ENCODE measurements at regions not wholly inside any gene's neighbourhood (a gene's known extent, or its start where the extent isn't known, plus 50 kb on each side); places are given as distances from the start of the nearest gene placed in this dataset.
"Not testable (repeated sequence)": the region's sequence is repeated elsewhere in the genome, so short reads cannot be mapped to it uniquely, and the experiment has no call there.

- DNase-seq = no peak
Measured at GRCh38 chr16:10232757-10233156, 50.5 kb upstream of the GRIN2A start.

- no peak for DNase-seq
Measured at GRCh38 chr16:10239640-10240039, 57.4 kb upstream of the GRIN2A start.

DNA sequence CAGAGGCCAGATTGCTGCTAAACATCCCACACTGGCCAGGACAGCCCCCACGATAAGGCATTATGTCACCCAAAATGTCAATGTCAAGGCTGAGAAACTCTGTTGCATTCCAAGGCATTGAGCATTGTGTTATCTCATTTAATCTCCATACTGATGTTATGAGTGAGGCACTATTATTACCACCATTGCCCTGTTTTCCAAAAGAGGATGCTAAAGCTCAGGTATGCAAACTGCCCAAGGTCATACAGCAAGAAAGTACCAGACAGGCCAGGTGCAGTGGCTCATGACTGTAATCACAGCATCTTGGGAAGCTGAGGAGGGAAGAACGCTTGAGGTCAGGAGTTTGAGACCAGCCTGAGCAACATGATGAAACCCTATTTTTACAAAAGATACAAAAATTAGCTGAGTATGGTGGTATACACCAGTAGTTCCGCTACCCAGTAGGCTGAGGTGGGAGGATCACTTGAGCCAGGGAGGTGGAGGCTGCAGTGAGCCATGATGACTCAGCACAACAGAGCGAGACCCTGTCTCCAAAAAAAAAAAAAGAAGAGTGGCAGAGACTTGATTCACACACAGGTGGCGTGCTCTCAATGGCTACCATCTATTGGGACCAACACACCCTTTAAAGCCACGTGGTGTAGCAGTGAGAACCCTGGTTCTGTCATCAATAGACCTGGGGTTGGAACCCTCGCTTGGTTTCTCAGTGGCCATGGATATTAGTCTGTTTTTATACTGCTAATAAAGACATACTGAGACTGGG, 58.8 kb upstream of the GRIN2A start:
- DNase-seq = no peak

GRCh38 chr16:10242097-10242496, 59.9 kb upstream of the GRIN2A start:
- DNase-seq = no peak

- no peak for DNase-seq
Measured at GRCh38 chr16:10242916-10243315, 60.7 kb upstream of the GRIN2A start.

- no peak for DNase-seq
Measured at GRCh38 chr16:10245002-10245401, 62.8 kb upstream of the GRIN2A start.

DNA sequence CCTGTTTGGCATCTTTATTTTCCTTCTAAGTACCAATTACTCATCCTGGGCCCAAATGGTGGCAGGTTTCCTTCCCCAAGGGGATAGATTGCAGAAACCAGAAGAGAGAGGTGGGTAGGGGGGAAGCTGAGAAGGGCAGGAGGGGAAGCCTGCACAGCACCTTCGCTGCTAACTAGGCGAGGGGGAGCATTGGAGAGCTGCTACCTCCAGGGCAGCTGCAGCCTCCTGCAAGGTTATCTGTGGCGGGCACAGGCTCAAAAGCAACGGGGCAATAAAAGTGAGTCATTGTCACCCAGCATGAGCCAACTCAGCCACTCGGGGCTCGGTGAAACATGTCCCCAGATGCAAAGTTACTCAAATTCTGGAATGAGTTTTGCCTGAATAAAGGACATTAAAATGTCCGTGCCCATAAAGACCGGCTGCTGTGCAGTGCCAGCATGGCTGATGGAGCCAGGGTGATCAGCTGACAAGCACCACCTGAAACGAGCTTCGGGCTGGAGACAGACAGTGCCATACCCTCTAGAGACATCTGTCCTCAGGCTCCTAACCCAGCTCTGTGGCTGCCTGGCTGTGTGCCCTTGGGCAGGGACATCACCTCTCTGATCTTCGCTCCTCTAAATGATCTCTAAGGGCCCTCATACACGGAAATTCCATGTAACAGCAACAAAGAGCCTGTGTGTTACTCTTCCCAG, 68.1 kb upstream of the GRIN2A start:
- no peak for DNase-seq

DNA sequence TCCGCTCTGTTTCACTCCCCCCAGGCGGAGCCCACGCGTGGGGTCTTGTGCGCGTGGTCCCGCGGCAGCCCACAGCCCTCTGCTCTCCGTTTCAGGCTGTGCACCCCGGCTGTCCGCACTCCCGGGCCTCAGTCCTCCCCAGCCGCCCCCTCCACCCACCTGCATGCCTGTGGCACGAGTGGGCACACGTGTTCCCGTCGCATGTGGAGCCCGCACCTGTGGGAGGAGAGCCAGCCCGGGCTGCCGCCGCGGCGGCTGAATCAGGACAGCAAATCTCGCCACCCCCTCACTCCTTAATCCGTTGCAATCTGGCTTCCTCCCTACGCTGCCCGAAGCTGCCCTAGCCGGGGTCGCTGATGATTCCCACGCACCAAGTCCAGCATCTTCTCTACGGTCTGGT, 69.9 kb upstream of the GRIN2A start:
- no peak for DNase-seq

DNA sequence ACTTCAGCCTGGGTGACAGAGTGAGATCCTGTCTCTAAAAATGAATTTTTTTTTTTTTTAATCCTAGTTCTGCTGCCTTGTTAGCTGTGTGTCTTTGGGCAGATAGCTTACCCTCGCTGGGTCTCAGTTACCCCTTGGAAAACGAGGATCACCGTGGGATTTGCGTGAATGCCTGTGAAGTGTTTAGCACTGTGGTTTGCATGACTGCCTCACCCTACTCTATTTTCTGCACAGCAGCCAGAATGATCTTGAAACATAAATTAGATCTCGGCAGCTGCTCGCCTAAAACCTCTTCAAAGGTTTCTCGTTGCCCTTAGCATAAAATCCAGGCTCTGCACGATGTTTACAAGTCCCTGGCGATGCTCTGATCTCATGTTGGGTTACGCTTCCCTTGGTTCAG, 71.2 kb upstream of the GRIN2A start:
- DNase-seq = no peak

DNA sequence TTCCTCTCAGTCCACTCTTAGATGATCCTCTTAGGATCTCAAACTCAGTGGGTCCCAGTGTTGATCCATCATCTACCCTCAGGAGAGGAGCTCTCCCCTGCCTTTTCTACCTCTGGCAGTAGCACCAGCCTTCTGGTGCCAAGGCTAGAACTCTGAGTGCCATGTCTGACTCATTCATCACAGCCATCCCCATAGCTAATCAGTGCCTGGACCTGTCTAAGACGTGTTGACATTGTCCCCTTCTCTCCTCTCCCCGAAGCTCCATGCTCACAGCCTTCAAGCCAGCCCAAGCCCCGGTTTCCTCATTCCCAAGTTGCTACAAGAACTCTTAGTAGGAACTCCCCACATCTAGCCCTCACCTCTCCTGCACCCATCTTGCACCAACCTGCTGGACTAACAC, 73.5 kb upstream of the GRIN2A start:
- no peak for DNase-seq

- peak; percentile 17 for DNase-seq
Measured at GRCh38 chr16:10256784-10257641, 74.8 kb upstream of the GRIN2A start.

GRCh38 chr16:10257642-10258251, 75.5 kb upstream of the GRIN2A start:
- not testable (repeated sequence) for DNase-seq

GRCh38 chr16:10258930-10259603, 76.8 kb upstream of the GRIN2A start:
- DNase-seq = not testable (repeated sequence)

GRCh38 chr16:10261077-10261476, 78.8 kb upstream of the GRIN2A start:
- DNase-seq = no peak

DNA sequence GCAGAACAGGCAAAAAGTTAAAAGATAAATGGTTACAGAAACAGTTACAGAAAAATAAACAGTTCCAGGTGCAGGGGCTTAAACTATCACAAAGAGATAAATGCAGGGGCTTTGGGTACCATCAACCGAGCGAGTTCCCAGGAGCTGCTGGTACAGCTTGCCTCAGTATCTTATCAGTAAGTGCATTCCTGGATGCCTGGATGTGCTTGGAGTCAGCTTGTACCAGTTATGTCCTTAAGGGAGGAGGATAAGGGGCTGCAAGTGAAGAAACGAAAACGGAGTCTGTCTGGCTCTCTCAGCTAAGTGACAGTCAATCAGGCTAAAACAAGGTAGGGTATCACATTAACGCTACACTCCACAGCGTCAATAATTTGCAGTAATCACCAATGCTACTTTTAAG, 79.3 kb upstream of the GRIN2A start:
- not testable (repeated sequence) for DNase-seq

DNA sequence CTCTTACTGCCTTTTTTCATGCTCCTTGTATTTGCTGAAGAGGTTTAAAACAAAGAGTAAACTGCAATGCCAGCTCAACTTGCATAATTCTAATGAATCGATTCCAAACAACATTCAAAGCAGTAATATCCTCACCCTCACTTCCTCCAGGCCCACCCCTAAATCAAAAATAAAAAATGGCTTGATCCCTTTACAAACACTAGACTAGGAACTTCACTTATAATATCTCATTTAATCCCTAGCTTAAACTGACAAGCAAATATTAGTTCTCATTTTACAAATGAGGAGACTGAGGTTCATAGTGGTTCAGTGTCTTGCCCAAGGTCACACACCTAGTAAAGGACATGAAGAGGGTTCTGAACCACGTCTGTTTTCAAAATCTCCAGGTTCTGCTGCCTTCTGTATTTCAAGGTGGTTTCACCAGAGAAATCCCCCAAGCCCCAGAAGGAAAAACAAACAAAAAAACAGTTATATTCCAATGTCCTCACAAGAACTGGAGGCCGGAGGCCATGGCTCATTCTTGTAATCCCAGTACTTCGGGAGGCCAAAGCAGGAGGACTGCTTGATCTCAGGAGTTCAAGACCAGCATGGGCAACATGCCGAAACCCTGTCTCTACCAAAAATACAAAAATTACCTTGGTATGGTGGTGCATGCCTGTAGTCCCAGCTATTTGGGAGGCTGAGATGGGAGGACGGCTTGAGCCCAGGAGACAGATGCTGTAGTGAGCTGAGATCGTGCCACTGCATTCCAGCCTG, 80.3 kb upstream of the GRIN2A start:
- DNase-seq = no peak

DNA sequence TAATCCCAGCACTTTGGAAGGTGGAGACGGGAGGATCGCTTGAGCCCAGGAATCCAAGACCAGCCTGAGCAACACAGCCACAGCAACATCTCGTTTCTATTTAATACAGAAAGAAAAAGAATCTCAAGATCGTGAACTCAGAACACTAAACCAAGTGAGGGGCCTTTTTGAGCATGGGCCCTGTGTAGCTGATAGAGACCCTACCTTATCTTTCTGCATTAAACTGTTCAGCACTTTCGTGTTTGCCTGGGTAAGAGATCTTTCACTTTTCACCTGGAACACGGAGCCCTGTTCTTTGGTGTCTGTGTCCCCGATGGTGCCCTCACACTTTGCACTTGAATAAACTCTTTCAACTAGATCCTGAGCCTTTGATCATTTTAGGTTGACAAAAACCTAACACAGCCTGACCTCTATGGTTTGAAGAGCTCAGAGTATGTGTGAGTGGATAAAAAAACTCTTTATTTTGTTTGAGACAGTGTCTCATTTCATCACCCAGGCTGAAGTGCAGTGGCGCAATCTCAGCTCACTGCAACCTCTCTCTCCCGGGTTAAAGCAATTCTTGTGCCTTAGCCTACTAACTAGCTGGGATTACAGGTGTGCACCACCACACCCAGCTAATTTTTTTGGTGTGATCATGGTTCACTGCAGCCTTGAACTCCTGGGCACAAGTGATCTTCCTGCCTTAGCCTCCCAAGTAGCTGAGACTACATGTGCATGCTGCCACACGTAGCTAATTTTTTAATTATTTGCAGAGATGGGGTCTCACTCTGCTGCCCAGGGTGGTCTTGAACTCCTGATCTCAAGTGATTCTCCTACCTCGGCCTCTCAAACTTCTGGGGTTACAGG, 83.8 kb upstream of the GRIN2A start:
- no peak for DNase-seq

GRCh38 chr16:10266809-10267208, 84.6 kb upstream of the GRIN2A start:
- DNase-seq = no peak

GRCh38 chr16:10269632-10270031, 87.4 kb upstream of the GRIN2A start:
- no peak for DNase-seq

DNA sequence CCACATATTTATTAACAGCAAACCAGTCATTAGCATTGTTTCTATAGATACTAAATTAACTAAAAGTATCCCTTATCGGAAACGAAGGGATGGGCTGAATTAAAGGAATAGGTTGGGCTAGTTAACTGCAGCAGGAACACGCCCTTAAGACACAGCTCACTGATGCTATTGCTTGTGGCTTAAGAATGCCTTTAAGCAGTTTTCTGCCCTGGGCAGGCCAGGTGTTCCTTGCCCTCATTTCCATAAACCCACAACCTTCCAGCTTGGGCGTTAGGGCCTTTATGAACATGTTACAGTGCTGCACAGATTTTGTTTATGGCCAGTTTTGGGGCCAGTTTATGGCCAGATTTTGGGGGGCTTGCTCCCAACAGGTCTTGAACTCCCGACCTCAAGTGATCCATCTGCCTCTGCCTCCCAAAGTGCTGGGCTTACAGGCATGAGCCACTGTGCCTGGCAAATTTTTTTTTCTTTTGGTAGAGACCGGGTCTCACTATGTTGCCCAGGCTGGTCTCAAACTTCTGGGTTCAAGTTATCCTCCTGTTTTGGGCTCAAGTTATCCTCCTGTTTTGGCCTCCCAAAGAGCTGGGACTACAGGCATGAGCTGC, 90.1 kb upstream of the GRIN2A start:
- not testable (repeated sequence) for DNase-seq

Measured in activated T-cell treated with anti-CD3 and anti-CD28 coated beads for 4 hours (primary cell).